Dendritic cell treated with granulocyte-macrophage colony-stimulating factor and Interleukin-4, amounts not matched to agents 40 ng/mL and 50 ng/mL, for 4 days (primary cell): ENCODE measurements at regions not wholly inside any gene's neighbourhood (a gene's known extent, or its start where the extent isn't known, plus 50 kb on each side); places are given as distances from the start of the nearest gene placed in this dataset.

ENCODE experiments used
- H3K27ac Mint-ChIP-seq: one replicate; pipeline ENCODE4 v1.8.0; 2022; ENCODE audit warnings: mild to moderate bottlenecking, mixed read lengths
- H3K27me3 Mint-ChIP-seq: one replicate; pipeline ENCODE4 v1.8.0; 2022; ENCODE audit warnings: mild to moderate bottlenecking, mixed read lengths
- H3K36me3 Mint-ChIP-seq: one replicate; pipeline ENCODE4 v1.8.0; 2022; ENCODE audit warnings: low read depth, mixed read lengths
- H3K4me1 Mint-ChIP-seq: one replicate; pipeline ENCODE4 v1.8.0; 2022; ENCODE audit warnings: low read depth, mixed read lengths
- H3K4me3 Mint-ChIP-seq: one replicate; pipeline ENCODE4 v1.8.0; 2022; ENCODE audit warnings: mild to moderate bottlenecking, moderate library complexity, mixed read lengths
- H3K9me3 Mint-ChIP-seq: one replicate; pipeline ENCODE4 v1.8.0; 2022; ENCODE audit warnings: mixed read lengths
- intact Hi-C: fragments of 100-400 bp; cut with micrococcal nuclease; formaldehyde crosslinking; loops from one replicate; pipeline ENCODE4 v1.15.0; 2022

DNA sequence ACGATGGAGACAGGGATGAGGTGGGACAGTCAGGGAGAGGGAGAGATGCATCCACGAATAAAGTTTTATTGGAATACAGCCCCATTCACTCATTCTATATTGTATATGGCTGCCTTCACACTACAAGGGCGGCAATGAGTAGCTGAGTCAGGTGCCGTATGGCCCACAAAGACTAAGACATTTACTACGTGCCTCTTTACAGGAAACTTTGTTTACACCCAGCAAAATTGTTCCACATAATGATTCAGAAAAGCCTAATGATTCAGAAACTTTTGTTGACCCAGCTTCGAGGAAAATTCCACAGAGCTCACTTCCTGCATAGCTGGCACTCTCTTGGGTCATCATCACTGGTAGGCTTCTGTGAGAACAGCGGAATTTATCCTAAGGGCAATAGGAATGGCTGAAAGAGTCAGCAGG is 87.3 kb upstream of the PEG3 start:
- no peaks in the 10 kb centered on the region for H3K27me3 Mint-ChIP-seq
- no peak overlapping the region for H3K27ac Mint-ChIP-seq
- no peaks in the 10 kb centered on the region for H3K36me3 Mint-ChIP-seq
- H3K4me1 Mint-ChIP-seq = no peaks in the 10 kb centered on the region
- H3K9me3 Mint-ChIP-seq = peaks cover 18% of the 10 kb centered on the region
- no peak overlapping the region for H3K4me3 Mint-ChIP-seq
- intact Hi-C loops = no loop called here

DNA sequence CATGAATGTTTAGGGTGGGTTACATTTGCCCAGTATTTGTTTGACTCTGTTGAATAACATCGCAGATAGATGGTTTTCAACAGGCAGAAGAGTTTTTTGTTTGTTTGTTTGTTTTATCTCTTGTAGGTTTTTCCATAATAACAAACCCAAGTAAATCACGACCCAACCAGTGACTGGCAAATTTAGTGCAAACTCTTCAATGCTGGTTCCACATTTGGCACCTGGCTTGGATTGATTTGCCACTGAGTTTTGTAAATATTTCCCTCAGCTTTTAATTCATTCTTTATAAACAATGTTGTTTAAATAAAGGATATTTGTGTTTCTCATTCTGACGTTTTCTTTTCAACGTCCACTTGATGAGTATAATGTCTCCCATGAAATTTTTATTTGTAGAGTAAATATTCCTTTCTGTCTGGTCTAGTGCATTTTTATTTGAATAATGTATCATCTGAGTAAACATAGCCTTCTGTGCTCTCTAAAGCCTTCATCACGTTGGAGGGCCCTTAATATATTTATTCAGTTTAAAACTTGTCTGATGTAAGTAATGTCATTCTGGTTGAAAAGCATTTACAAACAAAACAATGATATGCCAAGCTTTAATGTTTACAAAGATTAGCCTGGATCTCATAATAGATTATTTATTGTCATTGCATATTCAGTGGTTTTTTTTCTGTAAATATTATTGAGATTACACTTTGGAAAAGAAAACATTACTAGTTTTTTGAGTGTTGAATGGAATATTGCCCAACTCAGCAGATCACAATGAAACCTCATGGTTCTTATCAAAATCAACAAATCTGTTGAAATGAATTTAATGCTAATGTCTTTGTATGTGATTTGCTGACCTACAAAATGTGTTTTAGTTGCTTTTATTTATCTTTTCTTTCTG is 90.4 kb upstream of the PEG3 start:
- Mint-ChIP-seq H3K9me3 (peaks cover 48% of the 10 kb centered on the region), H3K36me3 (no peaks in the 10 kb centered on the region), H3K4me1 (no peaks in the 10 kb centered on the region), H3K27me3 (no peaks in the 10 kb centered on the region), H3K4me3 (no peak overlapping the region), H3K27ac (no peak overlapping the region)
- intact Hi-C loops = no loop called here

DNA sequence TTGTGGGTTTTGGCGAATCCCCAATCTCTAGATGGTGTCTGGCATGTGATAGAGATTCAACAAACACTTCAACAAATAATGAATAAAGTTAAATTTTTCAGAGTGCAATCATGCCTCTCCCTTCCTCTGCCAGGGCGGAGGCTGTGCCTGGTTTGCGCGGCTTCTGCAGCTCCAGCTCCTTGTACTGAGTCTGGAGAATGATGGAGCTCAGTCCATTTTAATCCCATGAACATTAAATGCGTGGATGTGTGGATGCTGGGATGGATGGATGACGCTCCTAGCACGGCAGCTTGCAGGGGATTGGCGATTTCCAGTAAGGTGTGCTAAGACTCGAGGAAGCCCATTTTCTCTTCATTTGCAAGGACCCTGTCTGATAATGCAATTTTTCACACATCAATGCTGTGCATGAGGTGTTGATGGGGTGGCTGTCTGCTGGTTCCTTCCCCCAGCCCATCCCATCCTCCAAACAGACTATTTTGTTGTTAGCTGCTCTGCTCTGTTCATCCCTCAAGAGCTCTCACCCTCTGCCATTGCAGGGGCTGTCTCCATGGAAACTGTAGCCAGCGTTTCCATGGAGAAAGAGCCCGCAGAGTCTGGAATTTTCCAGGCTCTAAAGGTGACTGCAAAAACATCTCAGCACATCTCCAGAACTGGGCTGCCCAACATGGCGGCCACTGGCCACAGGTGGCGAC is 92.6 kb upstream of the PEG3 start:
- Mint-ChIP-seq H3K27me3 (no peaks in the 10 kb centered on the region), H3K4me3 (no peak overlapping the region), H3K27ac (no peak overlapping the region), H3K9me3 (peaks cover 70% of the 10 kb centered on the region), H3K36me3 (no peaks in the 10 kb centered on the region), H3K4me1 (no peaks in the 10 kb centered on the region)
- intact Hi-C loops = no loop called here

DNA sequence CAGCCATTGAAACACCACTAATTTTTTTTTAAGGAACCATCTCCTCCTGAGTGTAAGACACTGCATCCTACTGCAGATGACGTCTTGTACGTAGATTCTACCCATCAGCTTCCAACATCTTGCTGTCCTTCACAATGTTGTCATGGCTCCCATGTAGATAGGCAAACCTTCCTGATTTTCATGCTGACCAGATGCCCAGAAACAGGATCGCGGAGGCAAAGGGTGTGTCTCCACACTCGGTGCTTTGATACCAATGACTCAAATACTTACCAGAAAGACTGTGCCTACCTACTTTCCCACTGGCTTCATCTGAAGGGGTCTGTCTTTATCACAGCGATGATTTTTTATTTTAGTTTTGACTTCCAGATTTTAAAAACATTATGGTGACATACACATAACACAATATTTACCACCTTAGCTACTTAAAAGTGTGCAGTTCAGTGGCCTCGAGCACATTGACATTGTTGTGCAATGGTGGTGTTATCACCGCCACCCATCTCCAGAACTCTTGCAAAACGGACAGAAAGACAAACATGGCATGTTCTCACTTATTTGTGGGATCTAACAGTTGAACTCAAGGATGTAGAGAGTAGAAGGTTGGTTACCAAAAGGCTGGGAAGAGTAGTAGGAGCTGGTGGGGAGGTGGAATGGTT is 94.0 kb upstream of the PEG3 start:
- H3K36me3 Mint-ChIP-seq = no peaks in the 10 kb centered on the region
- H3K4me3 Mint-ChIP-seq = no peak overlapping the region
- intact Hi-C loops = no loop called here
- H3K9me3 Mint-ChIP-seq = peaks cover 83% of the 10 kb centered on the region
- H3K27ac Mint-ChIP-seq = no peak overlapping the region
- no peaks in the 10 kb centered on the region for H3K27me3 Mint-ChIP-seq
- H3K4me1 Mint-ChIP-seq = no peaks in the 10 kb centered on the region

DNA sequence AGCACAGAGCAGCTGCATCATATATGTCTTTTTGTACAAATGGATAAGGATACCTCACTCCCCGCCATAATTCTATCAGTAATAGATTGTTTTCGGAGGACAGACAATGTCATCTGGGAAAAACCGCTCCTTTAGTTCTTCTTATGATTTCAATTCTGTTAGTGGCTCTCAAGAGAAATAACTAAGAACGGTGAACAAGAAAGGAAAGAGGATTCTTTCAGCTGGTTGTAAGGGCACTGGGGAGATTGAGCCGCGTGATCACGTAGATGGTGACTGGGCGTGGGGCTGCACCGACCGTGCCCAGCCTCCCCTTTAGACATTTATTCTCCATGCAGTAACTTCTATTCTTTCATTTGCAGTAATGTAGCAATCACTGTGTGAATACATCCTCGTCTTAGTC is 99.4 kb upstream of the PEG3 start:
- no peaks in the 10 kb centered on the region for H3K4me1 Mint-ChIP-seq
- intact Hi-C loops = no loop called here
- no peak overlapping the region for H3K4me3 Mint-ChIP-seq
- no peak overlapping the region for H3K27ac Mint-ChIP-seq
- no peaks in the 10 kb centered on the region for H3K27me3 Mint-ChIP-seq
- no peaks in the 10 kb centered on the region for H3K36me3 Mint-ChIP-seq
- H3K9me3 Mint-ChIP-seq = peaks cover 81% of the 10 kb centered on the region

DNA sequence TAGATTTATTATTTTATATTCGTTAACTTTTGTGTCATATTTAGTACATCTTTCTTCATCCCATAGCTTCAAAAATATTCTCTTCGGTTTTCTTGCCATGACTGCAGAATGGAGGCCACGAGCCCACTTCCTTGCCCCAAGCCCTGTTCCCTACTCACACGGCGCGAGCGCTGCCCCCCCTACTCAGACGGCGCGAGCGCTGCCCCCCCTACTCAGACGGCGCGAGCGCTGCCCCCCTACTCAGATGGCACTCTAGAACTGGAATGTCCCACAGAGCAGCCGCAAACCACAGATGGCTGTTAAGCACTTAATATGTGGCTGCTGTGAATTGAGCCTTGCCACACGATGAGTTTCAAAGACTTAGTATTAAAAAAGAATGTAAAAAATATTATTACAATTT is 102.2 kb upstream of the PEG3 start:
- Mint-ChIP-seq H3K27me3 (no peaks in the 10 kb centered on the region), H3K4me1 (no peaks in the 10 kb centered on the region), H3K4me3 (no peak overlapping the region), H3K36me3 (no peaks in the 10 kb centered on the region), H3K27ac (no peak overlapping the region), H3K9me3 (peaks cover 79% of the 10 kb centered on the region)
- intact Hi-C loops = no loop called here

DNA sequence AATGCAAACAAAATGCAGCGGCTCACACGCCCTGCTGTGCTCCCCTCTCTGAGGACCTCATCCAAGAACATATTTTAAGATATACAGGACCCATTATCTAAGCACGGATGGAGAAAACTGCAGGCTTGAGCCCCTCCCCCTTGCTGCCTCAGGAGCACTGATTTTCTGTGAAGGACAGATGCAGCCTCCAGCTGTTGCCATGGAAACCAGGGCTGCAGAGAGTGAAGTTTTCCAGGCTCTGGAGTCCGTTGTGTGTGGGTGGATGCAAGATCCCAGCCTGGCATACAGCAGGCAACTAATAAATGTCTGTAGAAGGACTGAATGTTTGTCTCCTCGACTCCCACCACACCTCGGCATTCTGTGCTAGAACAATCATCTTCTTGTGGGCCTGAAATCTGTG is 105.6 kb upstream of the PEG3 start:
- Mint-ChIP-seq H3K4me3 (no peak overlapping the region), H3K36me3 (no peaks in the 10 kb centered on the region), H3K27ac (no peak overlapping the region), H3K9me3 (peaks cover 80% of the 10 kb centered on the region), H3K27me3 (no peaks in the 10 kb centered on the region), H3K4me1 (no peaks in the 10 kb centered on the region)
- intact Hi-C loops = no loop called here

GRCh38 chr19:56947206-56947605 is 106.7 kb upstream of the PEG3 start:
- Mint-ChIP-seq H3K9me3 (peaks cover 79% of the 10 kb centered on the region), H3K27me3 (no peaks in the 10 kb centered on the region), H3K4me1 (no peaks in the 10 kb centered on the region), H3K36me3 (no peaks in the 10 kb centered on the region), H3K4me3 (no peak overlapping the region), H3K27ac (no peak overlapping the region)
- intact Hi-C loops = no loop called here

DNA sequence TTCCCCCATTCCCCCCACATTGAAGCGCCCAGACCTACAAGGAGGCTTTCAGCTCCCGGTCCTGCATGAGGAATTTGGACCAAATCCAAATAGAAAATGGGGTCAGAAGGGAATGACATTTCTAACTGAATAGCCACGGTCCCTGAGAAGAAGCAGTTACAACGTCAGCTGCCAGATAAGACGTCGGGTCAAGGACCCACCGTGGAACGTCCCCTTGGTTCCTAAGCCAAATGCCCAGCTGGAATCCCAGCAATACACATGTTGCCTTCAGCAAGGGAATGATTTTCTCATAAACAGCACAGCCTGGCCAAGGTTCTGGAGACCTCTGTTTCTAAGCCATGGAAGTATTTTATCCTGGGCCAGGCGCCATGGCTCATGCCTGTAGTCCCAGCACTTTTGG is 109.1 kb upstream of the PEG3 start:
- Mint-ChIP-seq H3K4me3 (no peak overlapping the region), H3K36me3 (no peaks in the 10 kb centered on the region), H3K27me3 (no peaks in the 10 kb centered on the region), H3K27ac (no peak overlapping the region), H3K9me3 (peaks cover 88% of the 10 kb centered on the region), H3K4me1 (no peaks in the 10 kb centered on the region)
- intact Hi-C loops = no loop called here

DNA sequence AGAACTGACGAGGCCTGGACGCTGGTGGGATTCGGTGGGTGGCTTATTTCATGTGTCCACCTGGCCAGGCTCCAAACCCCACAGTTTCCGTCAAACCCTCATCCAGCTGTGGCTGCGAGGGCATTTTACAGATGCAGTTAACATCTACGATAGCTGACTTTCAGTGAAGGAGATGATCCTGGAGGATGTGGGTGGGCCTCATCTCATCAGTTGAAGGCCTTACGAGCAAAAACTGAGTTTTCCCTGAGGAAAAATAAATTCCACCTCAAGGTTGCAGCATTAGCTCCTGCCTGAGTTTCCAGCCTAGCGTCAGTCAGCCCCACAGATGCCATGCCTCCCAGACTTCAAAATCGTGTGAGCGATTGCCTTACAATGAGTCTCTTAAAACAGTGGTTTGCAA is 111.1 kb upstream of the PEG3 start:
- no peak overlapping the region for H3K27ac Mint-ChIP-seq
- H3K4me3 Mint-ChIP-seq = no peak overlapping the region
- intact Hi-C loops = no loop called here
- no peaks in the 10 kb centered on the region for H3K4me1 Mint-ChIP-seq
- no peaks in the 10 kb centered on the region for H3K27me3 Mint-ChIP-seq
- H3K9me3 Mint-ChIP-seq = peaks cover 92% of the 10 kb centered on the region
- no peaks in the 10 kb centered on the region for H3K36me3 Mint-ChIP-seq

DNA sequence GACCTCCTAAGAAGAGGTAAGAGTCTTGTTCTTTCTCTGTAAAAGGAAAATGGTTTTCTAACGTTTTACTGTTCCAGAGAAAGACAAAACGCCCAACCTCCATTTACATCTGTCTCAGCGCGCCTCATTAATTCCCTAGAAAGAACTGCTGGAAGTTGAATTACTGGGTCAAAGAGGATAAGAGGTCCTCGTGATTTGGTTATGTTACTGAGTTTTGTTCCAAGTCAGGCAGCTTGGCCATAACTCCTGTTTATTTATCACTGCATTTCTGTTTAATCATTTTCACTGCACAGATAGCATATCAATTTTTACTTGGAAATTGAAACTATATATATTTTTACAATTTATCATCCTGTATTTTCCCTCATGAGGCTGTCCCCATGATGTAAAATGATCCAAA is 112.9 kb upstream of the PEG3 start:
- Mint-ChIP-seq H3K27ac (no peak overlapping the region), H3K36me3 (no peaks in the 10 kb centered on the region), H3K4me3 (no peak overlapping the region), H3K27me3 (no peaks in the 10 kb centered on the region), H3K9me3 (peaks cover 92% of the 10 kb centered on the region), H3K4me1 (no peaks in the 10 kb centered on the region)
- intact Hi-C loops = no loop called here

DNA sequence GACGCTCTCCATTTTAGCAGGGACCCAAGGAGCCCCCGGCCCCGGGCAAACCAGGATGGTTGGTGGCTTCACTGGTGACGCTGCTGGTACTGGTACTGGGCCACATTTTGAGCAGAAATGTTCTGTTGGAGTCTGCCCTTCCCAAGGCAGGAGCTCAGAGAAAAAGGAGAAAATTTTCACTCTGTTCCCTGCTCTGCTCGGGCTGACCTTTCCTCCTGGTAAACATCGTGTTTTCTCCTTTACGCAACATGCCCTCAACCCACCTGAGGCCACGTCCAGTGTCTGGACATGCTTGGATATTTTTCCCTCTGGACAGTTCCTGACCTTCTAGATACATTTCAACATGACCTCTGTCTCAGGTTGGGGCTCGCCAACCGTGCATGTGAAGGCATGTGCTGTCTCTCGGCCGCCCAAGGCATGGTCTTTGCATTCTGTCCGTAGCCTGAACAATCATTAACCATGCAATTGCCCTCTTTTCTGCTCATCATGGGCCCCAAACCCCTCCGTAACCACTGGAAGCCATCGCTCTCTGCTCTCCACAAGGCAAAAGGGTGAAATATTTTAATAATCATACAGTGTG is 115.2 kb upstream of the PEG3 start:
- no peaks in the 10 kb centered on the region for H3K4me1 Mint-ChIP-seq
- no peaks in the 10 kb centered on the region for H3K36me3 Mint-ChIP-seq
- H3K27me3 Mint-ChIP-seq = no peaks in the 10 kb centered on the region
- H3K27ac Mint-ChIP-seq = no peak overlapping the region
- no peak overlapping the region for H3K4me3 Mint-ChIP-seq
- intact Hi-C loops = no loop called here
- H3K9me3 Mint-ChIP-seq = peaks cover 82% of the 10 kb centered on the region

GRCh38 chr19:56956503-56957226 is 116.1 kb upstream of the PEG3 start:
- H3K4me1 Mint-ChIP-seq = no peaks in the 10 kb centered on the region
- no peak overlapping the region for H3K27ac Mint-ChIP-seq
- intact Hi-C loops = no loop called here
- H3K9me3 Mint-ChIP-seq = peaks cover 76% of the 10 kb centered on the region
- H3K27me3 Mint-ChIP-seq = no peaks in the 10 kb centered on the region
- H3K36me3 Mint-ChIP-seq = no peaks in the 10 kb centered on the region
- no peak overlapping the region for H3K4me3 Mint-ChIP-seq
